ENCODE measurements at regions not wholly inside any gene's neighbourhood (a gene's known extent, or its start where the extent isn't known, plus 50 kb on each side); places are given as distances from the start of the nearest gene placed in this dataset.

GRCh38 chr6:92329208-92329847, 1090.0 kb downstream of the EPHA7 start:
- no peak overlapping the region for H3K4me3 Mint-ChIP-seq
- no peaks in the 10 kb centered on the region for H3K36me3 Mint-ChIP-seq
- DNase-seq: no peak
- H3K9me3 Mint-ChIP-seq: peaks cover 0 to 14% (median 0%) of the 10 kb centered on the region in 9 donors
- no peak overlapping the region for H3K27ac Mint-ChIP-seq
- POLR2A ChIA-PET: no interaction called here
- ATAC-seq: no peak
- H3K27me3 Mint-ChIP-seq: no peaks in the 10 kb centered on the region
- H3K4me1 Mint-ChIP-seq: no peaks in the 10 kb centered on the region

- Mint-ChIP-seq H3K9me3 (peaks cover 0 to 24% (median 3%) of the 10 kb centered on the region in 9 donors), H3K27ac (no peak overlapping the region), H3K27me3 (no peaks in the 10 kb centered on the region), H3K4me3 (no peak overlapping the region), H3K36me3 (no peaks in the 10 kb centered on the region), H3K4me1 (no peaks in the 10 kb centered on the region)
- DNase-seq (no peak), ATAC-seq (no peak)
- POLR2A ChIA-PET: no interaction called here
Observed at GRCh38 chr6:92315312-92315711, 1104.0 kb downstream of the EPHA7 start.

- POLR2A ChIA-PET: no interaction called here
- peaks cover 0 to 5% (median under 1%) of the 10 kb centered on the region in 9 donors for H3K9me3 Mint-ChIP-seq
- no peak overlapping the region for H3K4me3 Mint-ChIP-seq
- H3K27me3 Mint-ChIP-seq: no peaks in the 10 kb centered on the region
- no peak overlapping the region for H3K27ac Mint-ChIP-seq
- DNase-seq (no peak), ATAC-seq (no peak)
- H3K4me1 Mint-ChIP-seq: no peaks in the 10 kb centered on the region
- no peaks in the 10 kb centered on the region for H3K36me3 Mint-ChIP-seq
Observed at GRCh38 chr6:92297101-92297500, 1122.3 kb downstream of the EPHA7 start.

GRCh38 chr6:92292067-92292466, 1127.3 kb downstream of the EPHA7 start:
- POLR2A ChIA-PET: no interaction called here
- H3K9me3 Mint-ChIP-seq: peaks cover 0 to 7% (median 2%) of the 10 kb centered on the region in 9 donors
- ATAC-seq (no peak), DNase-seq (no peak)
- no peaks in the 10 kb centered on the region for H3K27me3 Mint-ChIP-seq
- H3K36me3 Mint-ChIP-seq: no peaks in the 10 kb centered on the region
- H3K27ac Mint-ChIP-seq: no peak overlapping the region
- no peaks in the 10 kb centered on the region for H3K4me1 Mint-ChIP-seq
- H3K4me3 Mint-ChIP-seq: no peak overlapping the region

- Mint-ChIP-seq H3K4me1 (no peaks in the 10 kb centered on the region), H3K4me3 (no peak overlapping the region), H3K36me3 (no peaks in the 10 kb centered on the region), H3K9me3 (peaks cover 0 to 8% (median 2%) of the 10 kb centered on the region in 9 donors), H3K27ac (no peak overlapping the region), H3K27me3 (no peaks in the 10 kb centered on the region)
- no peak for ATAC-seq
- no peak for DNase-seq
- POLR2A ChIA-PET: no interaction called here
Observed at GRCh38 chr6:92289831-92290230, 1129.5 kb downstream of the EPHA7 start.

GRCh38 chr6:92281571-92282076, 1137.7 kb downstream of the EPHA7 start:
- H3K36me3 Mint-ChIP-seq: no peaks in the 10 kb centered on the region
- H3K4me3 Mint-ChIP-seq: no peak overlapping the region
- no peak for DNase-seq
- H3K27me3 Mint-ChIP-seq: no peaks in the 10 kb centered on the region
- no peak overlapping the region for H3K27ac Mint-ChIP-seq
- POLR2A ChIA-PET: no interaction called here
- H3K4me1 Mint-ChIP-seq: no peaks in the 10 kb centered on the region
- peaks cover 0 to 11% (median 0%) of the 10 kb centered on the region in 9 donors for H3K9me3 Mint-ChIP-seq
- ATAC-seq: no peak

GRCh38 chr6:92275150-92275549, 1144.2 kb downstream of the EPHA7 start:
- POLR2A ChIA-PET: no interaction called here
- no peak overlapping the region for H3K4me3 Mint-ChIP-seq
- no peaks in the 10 kb centered on the region for H3K36me3 Mint-ChIP-seq
- DNase-seq: no peak
- no peaks in the 10 kb centered on the region for H3K4me1 Mint-ChIP-seq
- no peak for ATAC-seq
- no peaks in the 10 kb centered on the region for H3K27me3 Mint-ChIP-seq
- H3K9me3 Mint-ChIP-seq: peaks cover 0 to 5% (median 2%) of the 10 kb centered on the region in 9 donors
- H3K27ac Mint-ChIP-seq: no peak overlapping the region

GRCh38 chr6:92274588-92274987, 1144.8 kb downstream of the EPHA7 start:
- Mint-ChIP-seq H3K4me3 (no peak overlapping the region), H3K27me3 (no peaks in the 10 kb centered on the region)
- ATAC-seq: no peak

GRCh38 chr6:92273694-92274093, 1145.7 kb downstream of the EPHA7 start:
- H3K4me3 Mint-ChIP-seq: no peak overlapping the region
- H3K9me3 Mint-ChIP-seq: peaks cover 0 to 5% (median 1%) of the 10 kb centered on the region in 9 donors
- POLR2A ChIA-PET: no interaction called here
- no peak overlapping the region for H3K27ac Mint-ChIP-seq
- no peaks in the 10 kb centered on the region for H3K4me1 Mint-ChIP-seq
- DNase-seq: no peak
- H3K27me3 Mint-ChIP-seq: no peaks in the 10 kb centered on the region
- ATAC-seq: no peak
- H3K36me3 Mint-ChIP-seq: no peaks in the 10 kb centered on the region

More at GRCh38 chr6:92274588-92274987, 1144.8 kb downstream of the EPHA7 start:
- Mint-ChIP-seq H3K27ac (no peak overlapping the region), H3K9me3 (peaks cover 0 to 5% (median 1%) of the 10 kb centered on the region in 9 donors), H3K36me3 (no peaks in the 10 kb centered on the region), H3K4me1 (no peaks in the 10 kb centered on the region)
- POLR2A ChIA-PET: no interaction called here
- DNase-seq: no peak

GRCh38 chr6:92271091-92271490, 1148.3 kb downstream of the EPHA7 start:
- DNase-seq: no peak
- Mint-ChIP-seq H3K27me3 (no peaks in the 10 kb centered on the region), H3K4me3 (no peak overlapping the region), H3K36me3 (no peaks in the 10 kb centered on the region), H3K9me3 (peaks cover 0 to 5% (median 2%) of the 10 kb centered on the region in 9 donors), H3K27ac (no peak overlapping the region), H3K4me1 (no peaks in the 10 kb centered on the region)
- no peak for ATAC-seq
- POLR2A ChIA-PET: no interaction called here

GRCh38 chr6:92270365-92270764, 1149.0 kb downstream of the EPHA7 start:
- ATAC-seq (no peak), DNase-seq (no peak)
- Mint-ChIP-seq H3K9me3 (peaks cover 0 to 5% (median 2%) of the 10 kb centered on the region in 9 donors), H3K27me3 (no peaks in the 10 kb centered on the region), H3K4me3 (no peak overlapping the region), H3K27ac (no peak overlapping the region), H3K4me1 (no peaks in the 10 kb centered on the region), H3K36me3 (no peaks in the 10 kb centered on the region)
- POLR2A ChIA-PET: no interaction called here

GRCh38 chr6:92267335-92267734, 1152.0 kb downstream of the EPHA7 start:
- H3K27ac Mint-ChIP-seq: no peak overlapping the region
- no peak for ATAC-seq
- H3K4me3 Mint-ChIP-seq: no peak overlapping the region
- H3K27me3 Mint-ChIP-seq: no peaks in the 10 kb centered on the region
- H3K36me3 Mint-ChIP-seq: no peaks in the 10 kb centered on the region
- POLR2A ChIA-PET: no interaction called here
- DNase-seq: no peak
- no peaks in the 10 kb centered on the region for H3K4me1 Mint-ChIP-seq
- H3K9me3 Mint-ChIP-seq: peaks cover 0 to 11% (median 2%) of the 10 kb centered on the region in 9 donors

- Mint-ChIP-seq H3K4me1 (no peaks in the 10 kb centered on the region), H3K27me3 (no peaks in the 10 kb centered on the region), H3K36me3 (no peaks in the 10 kb centered on the region), H3K9me3 (peaks cover 0 to 20% (median 4%) of the 10 kb centered on the region in 9 donors), H3K4me3 (no peak overlapping the region), H3K27ac (no peak overlapping the region)
- DNase-seq (no peak), ATAC-seq (no peak)
- POLR2A ChIA-PET: no interaction called here
Observed at GRCh38 chr6:92263864-92264263, 1155.5 kb downstream of the EPHA7 start.

GRCh38 chr6:92259171-92259570, 1160.2 kb downstream of the EPHA7 start:
- H3K36me3 Mint-ChIP-seq: no peaks in the 10 kb centered on the region
- H3K27ac Mint-ChIP-seq: no peak overlapping the region
- no peaks in the 10 kb centered on the region for H3K27me3 Mint-ChIP-seq
- DNase-seq: no peak
- POLR2A ChIA-PET: no interaction called here
- no peak for ATAC-seq
- H3K9me3 Mint-ChIP-seq: peaks cover 0 to 15% (median 3%) of the 10 kb centered on the region in 9 donors
- H3K4me3 Mint-ChIP-seq: no peak overlapping the region
- no peaks in the 10 kb centered on the region for H3K4me1 Mint-ChIP-seq

All from naive thymus-derived CD8-positive, alpha-beta T cell (primary cell).